ENCODE measurements at regions not wholly inside any gene's neighbourhood (a gene's known extent, or its start where the extent isn't known, plus 50 kb on each side); places are given as distances from the start of the nearest gene placed in this dataset.

- TF ChIP-seq, protein P1, sequence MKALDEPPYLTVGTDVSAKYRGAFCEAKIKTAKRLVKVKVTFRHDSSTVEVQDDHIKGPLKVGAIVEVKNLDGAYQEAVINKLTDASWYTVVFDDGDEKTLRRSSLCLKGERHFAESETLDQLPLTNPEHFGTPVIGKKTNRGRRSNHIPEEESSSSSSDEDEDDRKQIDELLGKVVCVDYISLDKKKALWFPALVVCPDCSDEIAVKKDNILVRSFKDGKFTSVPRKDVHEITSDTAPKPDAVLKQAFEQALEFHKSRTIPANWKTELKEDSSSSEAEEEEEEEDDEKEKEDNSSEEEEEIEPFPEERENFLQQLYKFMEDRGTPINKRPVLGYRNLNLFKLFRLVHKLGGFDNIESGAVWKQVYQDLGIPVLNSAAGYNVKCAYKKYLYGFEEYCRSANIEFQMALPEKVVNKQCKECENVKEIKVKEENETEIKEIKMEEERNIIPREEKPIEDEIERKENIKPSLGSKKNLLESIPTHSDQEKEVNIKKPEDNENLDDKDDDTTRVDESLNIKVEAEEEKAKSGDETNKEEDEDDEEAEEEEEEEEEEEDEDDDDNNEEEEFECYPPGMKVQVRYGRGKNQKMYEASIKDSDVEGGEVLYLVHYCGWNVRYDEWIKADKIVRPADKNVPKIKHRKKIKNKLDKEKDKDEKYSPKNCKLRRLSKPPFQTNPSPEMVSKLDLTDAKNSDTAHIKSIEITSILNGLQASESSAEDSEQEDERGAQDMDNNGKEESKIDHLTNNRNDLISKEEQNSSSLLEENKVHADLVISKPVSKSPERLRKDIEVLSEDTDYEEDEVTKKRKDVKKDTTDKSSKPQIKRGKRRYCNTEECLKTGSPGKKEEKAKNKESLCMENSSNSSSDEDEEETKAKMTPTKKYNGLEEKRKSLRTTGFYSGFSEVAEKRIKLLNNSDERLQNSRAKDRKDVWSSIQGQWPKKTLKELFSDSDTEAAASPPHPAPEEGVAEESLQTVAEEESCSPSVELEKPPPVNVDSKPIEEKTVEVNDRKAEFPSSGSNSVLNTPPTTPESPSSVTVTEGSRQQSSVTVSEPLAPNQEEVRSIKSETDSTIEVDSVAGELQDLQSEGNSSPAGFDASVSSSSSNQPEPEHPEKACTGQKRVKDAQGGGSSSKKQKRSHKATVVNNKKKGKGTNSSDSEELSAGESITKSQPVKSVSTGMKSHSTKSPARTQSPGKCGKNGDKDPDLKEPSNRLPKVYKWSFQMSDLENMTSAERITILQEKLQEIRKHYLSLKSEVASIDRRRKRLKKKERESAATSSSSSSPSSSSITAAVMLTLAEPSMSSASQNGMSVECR (CRISPR knock-in tag; IDR thresholded peaks at IDR 0.05; ENCODE audit: borderline replicate concordance): no peak
- TF ChIP-seq ZNF263 (CRISPR knock-in tag; IDR thresholded peaks at IDR 0.05; ENCODE audit: low read depth): no peak
Measured at GRCh38 chr9:116002181-116002580, 151.4 kb upstream of the PAPPA start (continued).

GRCh38 chr9:116002624-116003023 lies 151.0 kb upstream of the PAPPA start:
- H3K27me3 Mint-ChIP-seq (ENCODE audit: low read depth): no peaks in the 10 kb centered on the region
- CTCF ChIA-PET: no interaction called here

More at GRCh38 chr9:116002624-116003023, 151.0 kb upstream of the PAPPA start:
- peaks cover 11% of the 10 kb centered on the region for H3K9me3 Mint-ChIP-seq
- no peaks in the 10 kb centered on the region for H3K36me3 Mint-ChIP-seq
- TF ChIP-seq ZNF138 (CRISPR knock-in tag; conservative IDR thresholded peaks at IDR 0.05) (no peak), SP1 (CRISPR knock-in tag; conservative IDR thresholded peaks at IDR 0.05) (no peak), ZMAT4 (CRISPR knock-in tag; IDR thresholded peaks at IDR 0.05) (no peak), AFF4 (CRISPR knock-in tag; IDR thresholded peaks at IDR 0.05; ENCODE audit: borderline replicate concordance) (no peak), ZNF423 (CRISPR knock-in tag; IDR thresholded peaks at IDR 0.05) (no peak), TEAD1 (CRISPR knock-in tag; IDR thresholded peaks at IDR 0.05) (no peak), SMAD3 (CRISPR knock-in tag; IDR thresholded peaks at IDR 0.05; ENCODE audit: borderline replicate concordance) (no peak), IRF2 (CRISPR knock-in tag; IDR thresholded peaks at IDR 0.05; ENCODE audit: borderline replicate concordance, low read depth) (no peak), NFE2L1 (CRISPR knock-in tag; IDR thresholded peaks at IDR 0.05) (no peak), SMAD4 (CRISPR knock-in tag; IDR thresholded peaks at IDR 0.05) (no peak), USF1 (CRISPR knock-in tag; IDR thresholded peaks at IDR 0.05) (no peak), ERG (CRISPR knock-in tag; IDR thresholded peaks at IDR 0.05) (no peak), MYBL2 (CRISPR knock-in tag; IDR thresholded peaks at IDR 0.05) (no peak)
- POLR2A ChIA-PET: no interaction called here
- no peak overlapping the region for H3K27ac Mint-ChIP-seq
- DNase-seq (ENCODE audit: low spot score): no peak
- no peak overlapping the region for H3K4me3 Mint-ChIP-seq
- no peak for ATAC-seq
- no peaks in the 10 kb centered on the region for H3K4me1 Mint-ChIP-seq
